ENCODE measurements at regions not wholly inside any gene's neighbourhood (a gene's known extent, or its start where the extent isn't known, plus 50 kb on each side); places are given as distances from the start of the nearest gene placed in this dataset.

DNA sequence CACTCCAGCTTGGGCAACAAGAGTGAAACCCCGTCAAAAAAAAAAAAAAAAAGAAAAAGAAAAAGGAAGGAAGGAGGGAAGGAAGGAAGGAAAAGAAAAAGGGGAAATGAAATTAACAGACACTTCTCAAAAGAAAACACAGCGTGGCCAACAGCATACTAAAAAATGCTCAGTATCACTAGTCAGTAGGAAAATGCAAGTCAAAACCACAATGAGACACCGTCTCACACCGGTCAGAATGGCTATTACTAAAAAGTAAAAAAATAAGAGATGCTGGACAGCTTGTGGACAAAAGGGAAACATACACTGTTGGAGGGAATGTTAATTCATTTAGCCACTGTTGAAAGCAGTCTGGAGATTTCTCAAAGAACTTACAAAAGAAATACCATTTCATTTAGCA lies 369.5 kb upstream of the BRINP3 start:
- TF ChIP-seq, protein P1, sequence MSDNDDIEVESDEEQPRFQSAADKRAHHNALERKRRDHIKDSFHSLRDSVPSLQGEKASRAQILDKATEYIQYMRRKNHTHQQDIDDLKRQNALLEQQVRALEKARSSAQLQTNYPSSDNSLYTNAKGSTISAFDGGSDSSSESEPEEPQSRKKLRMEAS (IDR thresholded peaks at IDR 0.05): no peak
- TF ChIP-seq MBNL3 (CRISPR knock-in tag; conservative IDR thresholded peaks at IDR 0.05): no peak
- no peak for TF ChIP-seq ZNF552 (CRISPR knock-in tag; IDR thresholded peaks at IDR 0.05; ENCODE audit: borderline replicate concordance)
- TF ChIP-seq GFI1 (CRISPR knock-in tag; IDR thresholded peaks at IDR 0.05; ENCODE audit: borderline replicate concordance): no peak
- no peak for TF ChIP-seq ATF1 (CRISPR knock-in tag; IDR thresholded peaks at IDR 0.05)
- no peak for TF ChIP-seq KLF9 (CRISPR knock-in tag; IDR thresholded peaks at IDR 0.05; ENCODE audit: low read depth)
- TF ChIP-seq, protein P2, sequence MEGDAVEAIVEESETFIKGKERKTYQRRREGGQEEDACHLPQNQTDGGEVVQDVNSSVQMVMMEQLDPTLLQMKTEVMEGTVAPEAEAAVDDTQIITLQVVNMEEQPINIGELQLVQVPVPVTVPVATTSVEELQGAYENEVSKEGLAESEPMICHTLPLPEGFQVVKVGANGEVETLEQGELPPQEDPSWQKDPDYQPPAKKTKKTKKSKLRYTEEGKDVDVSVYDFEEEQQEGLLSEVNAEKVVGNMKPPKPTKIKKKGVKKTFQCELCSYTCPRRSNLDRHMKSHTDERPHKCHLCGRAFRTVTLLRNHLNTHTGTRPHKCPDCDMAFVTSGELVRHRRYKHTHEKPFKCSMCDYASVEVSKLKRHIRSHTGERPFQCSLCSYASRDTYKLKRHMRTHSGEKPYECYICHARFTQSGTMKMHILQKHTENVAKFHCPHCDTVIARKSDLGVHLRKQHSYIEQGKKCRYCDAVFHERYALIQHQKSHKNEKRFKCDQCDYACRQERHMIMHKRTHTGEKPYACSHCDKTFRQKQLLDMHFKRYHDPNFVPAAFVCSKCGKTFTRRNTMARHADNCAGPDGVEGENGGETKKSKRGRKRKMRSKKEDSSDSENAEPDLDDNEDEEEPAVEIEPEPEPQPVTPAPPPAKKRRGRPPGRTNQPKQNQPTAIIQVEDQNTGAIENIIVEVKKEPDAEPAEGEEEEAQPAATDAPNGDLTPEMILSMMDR (CRISPR knock-in tag; IDR thresholded peaks at IDR 0.05): no peak
- TF ChIP-seq TMF1 (CRISPR knock-in tag; IDR thresholded peaks at IDR 0.05; ENCODE audit: low read depth): no peak
- TF ChIP-seq, protein P3, sequence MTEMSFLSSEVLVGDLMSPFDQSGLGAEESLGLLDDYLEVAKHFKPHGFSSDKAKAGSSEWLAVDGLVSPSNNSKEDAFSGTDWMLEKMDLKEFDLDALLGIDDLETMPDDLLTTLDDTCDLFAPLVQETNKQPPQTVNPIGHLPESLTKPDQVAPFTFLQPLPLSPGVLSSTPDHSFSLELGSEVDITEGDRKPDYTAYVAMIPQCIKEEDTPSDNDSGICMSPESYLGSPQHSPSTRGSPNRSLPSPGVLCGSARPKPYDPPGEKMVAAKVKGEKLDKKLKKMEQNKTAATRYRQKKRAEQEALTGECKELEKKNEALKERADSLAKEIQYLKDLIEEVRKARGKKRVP (CRISPR knock-in tag; IDR thresholded peaks at IDR 0.05): no peak
- TF ChIP-seq, protein P4, sequence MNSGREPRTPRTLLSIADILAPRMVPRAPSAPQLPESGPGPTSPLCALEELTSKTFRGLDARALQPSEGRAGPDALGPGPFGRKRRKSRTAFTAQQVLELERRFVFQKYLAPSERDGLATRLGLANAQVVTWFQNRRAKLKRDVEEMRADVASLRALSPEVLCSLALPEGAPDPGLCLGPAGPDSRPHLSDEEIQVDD (CRISPR knock-in tag; IDR thresholded peaks at IDR 0.05; ENCODE audit: borderline replicate concordance): no peak

Data from HepG2 (cell line).